ENCODE measurements at regions not wholly inside any gene's neighbourhood (a gene's known extent, or its start where the extent isn't known, plus 50 kb on each side); places are given as distances from the start of the nearest gene placed in this dataset.

DNA sequence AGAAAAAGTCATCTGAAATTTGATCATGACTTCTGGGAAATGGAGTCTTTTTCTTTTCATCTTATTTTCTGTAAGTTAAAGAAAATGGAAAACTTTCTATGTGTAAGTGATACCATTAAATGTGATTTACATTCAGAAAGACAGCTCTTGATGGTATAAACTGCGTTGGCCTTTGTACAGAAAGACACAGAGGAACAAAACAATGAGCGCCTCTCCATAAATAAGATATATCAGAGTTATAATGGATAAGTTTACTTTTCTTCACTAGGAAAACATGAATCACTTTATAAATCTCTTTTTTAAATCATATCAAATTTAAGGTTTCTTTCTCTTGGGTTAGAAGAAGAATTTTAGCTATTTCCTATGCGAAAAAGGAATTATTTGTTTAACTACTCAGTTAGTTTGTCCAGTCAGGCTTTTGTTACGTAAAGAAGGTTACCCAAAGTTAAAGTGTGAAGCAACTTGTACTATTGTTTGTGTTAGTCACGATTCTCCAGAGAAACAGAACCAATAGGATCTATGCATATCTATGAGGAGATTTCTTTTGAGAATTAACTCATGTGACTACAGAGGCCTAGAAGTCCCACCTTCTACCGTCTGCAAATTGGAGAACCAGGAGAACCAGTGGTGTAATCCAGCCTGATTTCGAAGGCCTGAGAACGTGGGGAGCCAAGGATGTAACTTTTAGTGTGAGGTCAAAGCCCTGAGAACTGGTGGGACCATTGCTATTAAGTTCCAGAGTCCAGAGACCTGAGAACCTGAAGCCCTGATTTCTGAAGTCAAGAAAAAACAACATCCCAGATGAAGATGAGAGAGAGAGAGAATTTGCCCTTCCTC is 295.4 kb upstream of the KCNJ16 start:
- TF ChIP-seq CTCF (IDR thresholded peaks at IDR 0.05) (no peak), POLR2A (IDR thresholded peaks at IDR 0.05) (no peak)
